Vagina (tissue), 2 donors: ENCODE measurements at regions not wholly inside any gene's neighbourhood (a gene's known extent, or its start where the extent isn't known, plus 50 kb on each side); places are given as distances from the start of the nearest gene placed in this dataset.
"Not testable (repeated sequence)": the region's sequence is repeated elsewhere in the genome, so short reads cannot be mapped to it uniquely, and the experiment has no call there.

Source experiments
- DNase-seq, 2 donors: peaks; one replicate each; pipeline ENCODE4 v3.0.0-alpha.2; 2017; ENCODE audit errors: extremely low spot score in 2 of 2
- H3K27ac ChIP-seq: fragments of 200-600 bp; sonication (generic); one replicate; pipeline ENCODE4 v1.5.1; 2019
- H3K27me3 ChIP-seq: fragments of 200-600 bp; sonication (generic); one replicate; pipeline ENCODE4 v1.5.1; 2019
- H3K36me3 ChIP-seq, 2 donors: fragments of 200-600 bp; sonication (generic); one replicate each; pipeline ENCODE4 v1.5.1; 2017 to 2019
- H3K4me1 ChIP-seq: fragments of 200-600 bp; sonication (generic); one replicate; pipeline ENCODE4 v1.5.1; 2019
- H3K4me3 ChIP-seq, 2 donors: fragments of 200-600 bp; sonication (generic); 1 replicate in 1 of 2; 2 replicates in 1 of 2; pipeline ENCODE4 v1.5.1; 2016 to 2019
- H3K9me3 ChIP-seq: fragments of 200-600 bp; sonication (generic); one replicate; pipeline ENCODE4 v1.5.1; 2019
- POLR2A ChIP-seq, 2 donors: fragments of 450-650 bp; IDR thresholded peaks; one replicate each; pipeline ENCODE4 v1.6.1; 2017; ENCODE audit warnings: antibody characterized with exemption in 2 of 2, mild to moderate bottlenecking in 2 of 2, moderate library complexity in 2 of 2
- POLR2AphosphoS5 ChIP-seq, 2 donors: sonication (generic); formaldehyde crosslinking; IDR thresholded peaks; one replicate each; pipeline ENCODE4 v1.9.0; 2017; ENCODE audit warnings: antibody characterized with exemption in 2 of 2, mild to moderate bottlenecking in 2 of 2, low read depth in 1 of 2; ENCODE audit not compliant: insufficient read depth in 1 of 2
- intact Hi-C: fragments of 100-400 bp; cut with DNase I; formaldehyde crosslinking; loops from one replicate; pipeline ENCODE4 v1.15.1; 2023
- TF ChIP-seq, protein P1 (sequence below), 3 experiments: fragments of 450-650 bp in 2 of 3; fragments of 200-600 bp in 1 of 3; sonication (generic) in 1 of 3; IDR thresholded peaks; one replicate each; pipeline ENCODE4 v1.5.1; 2017 to 2019; ENCODE audit warnings: antibody characterized with exemption in 3 of 3, mild to moderate bottlenecking in 2 of 3, moderate library complexity in 2 of 3

DNA sequence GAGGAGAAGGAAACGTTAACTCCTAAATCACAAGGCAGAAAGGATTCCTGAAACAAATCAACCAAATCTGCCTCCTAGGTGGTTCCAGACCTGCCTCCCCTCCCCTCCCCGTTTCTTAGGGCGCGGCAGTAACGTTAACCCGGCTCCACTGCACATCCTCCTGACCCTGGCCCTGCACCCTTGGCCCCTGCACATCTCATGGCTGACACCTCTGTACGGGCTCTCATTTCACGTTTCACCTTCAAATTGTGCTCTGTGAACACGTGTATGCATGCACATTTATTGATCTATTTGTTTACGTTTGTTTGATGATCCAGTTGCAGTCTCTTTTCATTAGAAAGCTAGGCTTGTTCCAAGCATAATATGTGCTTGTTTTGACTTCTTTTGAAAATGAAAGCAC is 358.1 kb downstream of the ADGRD1 start:
- Histone ChIP-seq H3K36me3 (no peaks in the 10 kb centered on the region), H3K4me3 (no peak overlapping the region), H3K27ac (no peak overlapping the region), H3K27me3 (no peaks in the 10 kb centered on the region), H3K4me1 (no peaks in the 10 kb centered on the region), H3K9me3 (no peaks in the 10 kb centered on the region)
- DNase-seq: peak in 1 of 2 donors; percentile 64
- intact Hi-C loops: no loop called here
- TF ChIP-seq POLR2A (IDR thresholded peaks at IDR 0.05): no peak
- no peak for TF ChIP-seq POLR2AphosphoS5 (IDR thresholded peaks at IDR 0.05; ENCODE audit: insufficient read depth in 1 of 2, low read depth in 1 of 2)
- TF ChIP-seq, protein P1, sequence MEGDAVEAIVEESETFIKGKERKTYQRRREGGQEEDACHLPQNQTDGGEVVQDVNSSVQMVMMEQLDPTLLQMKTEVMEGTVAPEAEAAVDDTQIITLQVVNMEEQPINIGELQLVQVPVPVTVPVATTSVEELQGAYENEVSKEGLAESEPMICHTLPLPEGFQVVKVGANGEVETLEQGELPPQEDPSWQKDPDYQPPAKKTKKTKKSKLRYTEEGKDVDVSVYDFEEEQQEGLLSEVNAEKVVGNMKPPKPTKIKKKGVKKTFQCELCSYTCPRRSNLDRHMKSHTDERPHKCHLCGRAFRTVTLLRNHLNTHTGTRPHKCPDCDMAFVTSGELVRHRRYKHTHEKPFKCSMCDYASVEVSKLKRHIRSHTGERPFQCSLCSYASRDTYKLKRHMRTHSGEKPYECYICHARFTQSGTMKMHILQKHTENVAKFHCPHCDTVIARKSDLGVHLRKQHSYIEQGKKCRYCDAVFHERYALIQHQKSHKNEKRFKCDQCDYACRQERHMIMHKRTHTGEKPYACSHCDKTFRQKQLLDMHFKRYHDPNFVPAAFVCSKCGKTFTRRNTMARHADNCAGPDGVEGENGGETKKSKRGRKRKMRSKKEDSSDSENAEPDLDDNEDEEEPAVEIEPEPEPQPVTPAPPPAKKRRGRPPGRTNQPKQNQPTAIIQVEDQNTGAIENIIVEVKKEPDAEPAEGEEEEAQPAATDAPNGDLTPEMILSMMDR (IDR thresholded peaks at IDR 0.05): no peak

DNA sequence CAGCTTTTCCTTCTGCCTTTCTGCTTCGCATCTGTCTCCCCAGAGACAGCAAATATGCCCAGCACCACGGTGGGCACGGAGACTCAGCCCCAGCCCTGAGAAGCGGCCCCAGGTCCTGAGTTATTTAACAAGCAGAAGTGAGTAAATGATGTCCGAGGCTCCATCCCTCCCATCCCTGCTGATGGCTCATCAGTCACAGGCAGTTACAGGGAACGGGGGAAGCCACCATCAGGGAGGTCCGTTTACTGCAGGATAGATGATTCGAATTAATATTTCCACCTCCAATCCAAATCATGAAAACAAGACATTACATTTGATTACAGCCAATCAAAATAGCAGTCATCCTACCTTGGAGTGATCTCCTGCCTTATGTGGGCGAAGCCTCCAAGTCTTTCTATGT is 358.7 kb downstream of the ADGRD1 start:
- H3K4me1 ChIP-seq, H3K4me3 ChIP-seq, H3K27ac ChIP-seq, H3K27me3 ChIP-seq, DNase-seq, H3K9me3 ChIP-seq, intact Hi-C loops, H3K36me3 ChIP-seq: not testable (repeated sequence)

DNA sequence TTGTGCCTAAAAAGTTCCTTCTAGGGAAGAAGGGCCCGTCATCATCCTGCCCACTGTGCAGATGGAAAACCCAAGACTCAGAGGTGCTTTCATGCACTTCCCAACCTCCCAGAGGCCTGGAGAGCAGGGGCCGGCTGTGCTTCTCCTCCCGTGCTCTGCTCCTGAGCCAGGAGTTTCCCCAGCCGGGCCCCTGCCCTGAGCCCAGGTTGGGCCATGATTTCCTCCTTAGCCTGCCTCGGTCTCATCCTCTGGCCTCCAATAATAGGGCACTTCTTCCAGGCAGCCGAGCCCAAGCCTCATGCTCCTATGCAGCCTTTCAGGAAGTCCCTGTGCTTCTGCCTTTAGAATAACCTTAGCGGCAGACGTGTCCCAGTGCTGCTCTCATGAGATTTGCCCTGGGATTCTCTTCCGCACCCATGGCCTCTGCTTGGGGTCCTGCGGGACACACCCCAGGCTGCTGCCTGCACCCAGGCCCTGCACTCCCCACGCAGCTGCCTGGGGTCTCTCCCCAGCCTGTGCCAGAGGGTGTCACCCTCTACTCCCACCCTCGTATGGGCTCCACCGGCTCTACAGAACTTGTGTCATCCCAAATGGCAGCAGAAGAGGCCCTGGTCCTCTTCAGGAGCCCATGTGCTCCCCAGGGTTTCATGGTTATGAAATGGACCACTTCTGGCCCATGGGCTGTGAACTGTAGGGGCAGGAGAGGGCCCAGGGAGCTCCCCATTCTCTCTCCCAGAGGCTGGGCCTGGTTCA is 359.3 kb downstream of the ADGRD1 start:
- DNase-seq: peak in 1 of 2 donors; percentile 49
- Histone ChIP-seq H3K9me3 (no peaks in the 10 kb centered on the region), H3K4me3 (no peak overlapping the region), H3K27ac (no peak overlapping the region), H3K27me3 (no peaks in the 10 kb centered on the region), H3K4me1 (no peaks in the 10 kb centered on the region), H3K36me3 (no peaks in the 10 kb centered on the region)
- intact Hi-C loops: no loop called here
- TF ChIP-seq POLR2AphosphoS5 (IDR thresholded peaks at IDR 0.05; ENCODE audit: insufficient read depth in 1 of 2, low read depth in 1 of 2): no peak

DNA sequence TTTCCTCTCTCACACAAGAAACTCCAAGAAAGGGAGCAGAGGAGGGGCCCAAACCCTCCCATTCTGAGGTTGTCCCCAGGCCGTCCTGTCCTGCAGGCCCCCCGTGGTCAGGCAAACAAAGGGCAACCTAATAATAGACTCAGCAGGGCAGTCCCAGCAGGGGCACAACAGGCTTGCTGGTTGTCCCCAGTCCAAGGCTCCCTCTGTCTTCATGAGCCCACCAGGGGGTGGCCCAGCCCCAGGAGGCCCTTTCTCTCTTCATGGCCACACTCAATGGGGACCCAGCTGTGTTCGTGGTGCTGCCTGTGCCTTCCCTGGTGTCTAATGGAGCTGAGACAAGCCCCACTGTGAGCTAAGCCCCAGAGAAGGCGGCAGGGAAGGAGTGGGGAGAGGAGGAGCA is 359.9 kb downstream of the ADGRD1 start:
- no peak for DNase-seq
- TF ChIP-seq POLR2AphosphoS5 (IDR thresholded peaks at IDR 0.05; ENCODE audit: insufficient read depth in 1 of 2, low read depth in 1 of 2): no peak
- H3K9me3 ChIP-seq: no peaks in the 10 kb centered on the region
- H3K27ac ChIP-seq: no peak overlapping the region
- intact Hi-C loops: no loop called here
- H3K27me3 ChIP-seq: no peaks in the 10 kb centered on the region
- H3K36me3 ChIP-seq: no peaks in the 10 kb centered on the region
- H3K4me1 ChIP-seq: no peaks in the 10 kb centered on the region
- H3K4me3 ChIP-seq: no peak overlapping the region

DNA sequence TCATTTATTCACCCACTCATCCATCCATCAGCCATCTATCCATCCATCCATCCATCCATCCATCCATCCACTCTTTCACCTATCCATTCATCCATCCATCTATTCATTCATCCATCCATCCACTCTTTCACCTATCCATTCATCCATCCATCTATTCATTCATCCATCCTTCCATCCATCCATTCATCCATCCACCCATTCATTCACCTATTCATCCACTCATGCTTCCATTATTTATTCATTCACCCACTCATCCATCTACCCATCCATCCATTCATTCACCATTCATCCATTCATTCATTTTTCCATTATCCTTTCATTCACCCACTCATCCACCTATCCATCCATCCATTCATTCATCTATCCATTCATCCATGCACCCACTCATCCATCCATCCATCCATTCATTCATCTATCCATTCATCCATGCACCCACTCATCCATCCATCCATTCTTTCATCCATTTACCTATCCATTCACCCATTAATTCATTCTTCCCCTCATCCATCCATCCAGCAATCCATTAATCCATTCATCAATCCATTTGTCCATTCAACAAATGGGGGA is 360.9 kb downstream of the ADGRD1 start:
- H3K27me3 ChIP-seq: no peaks in the 10 kb centered on the region
- DNase-seq: no peak
- no peaks in the 10 kb centered on the region for H3K9me3 ChIP-seq
- no peak overlapping the region for H3K4me3 ChIP-seq
- TF ChIP-seq POLR2AphosphoS5 (IDR thresholded peaks at IDR 0.05; ENCODE audit: insufficient read depth in 1 of 2, low read depth in 1 of 2): no peak
- TF ChIP-seq, protein P1 (IDR thresholded peaks at IDR 0.05): no peak
- no peak for TF ChIP-seq POLR2A (IDR thresholded peaks at IDR 0.05)
- H3K4me1 ChIP-seq: no peaks in the 10 kb centered on the region
- H3K27ac ChIP-seq: no peak overlapping the region
- intact Hi-C loops: no loop called here
- no peaks in the 10 kb centered on the region for H3K36me3 ChIP-seq

DNA sequence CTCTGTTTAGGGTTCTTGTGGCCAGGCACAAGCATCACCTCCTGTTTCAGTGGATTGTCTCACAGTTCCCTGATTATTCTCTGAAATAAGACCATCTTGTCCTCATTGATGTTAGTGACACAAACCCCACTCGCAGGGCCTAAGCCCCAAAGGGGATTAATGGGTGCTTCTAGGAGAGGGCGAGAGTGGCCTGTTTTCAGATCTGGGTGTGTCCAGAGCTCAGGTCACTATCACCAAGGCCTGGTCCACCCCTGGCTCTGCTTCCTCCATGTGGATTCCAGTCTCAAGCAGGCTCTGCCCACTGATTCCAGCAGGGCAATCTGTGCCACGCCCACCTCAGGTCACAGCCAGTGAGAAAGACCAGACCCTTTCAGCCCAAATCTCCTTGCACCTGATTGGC is 361.9 kb downstream of the ADGRD1 start:
- Histone ChIP-seq H3K36me3 (no peaks in the 10 kb centered on the region), H3K9me3 (no peaks in the 10 kb centered on the region), H3K27ac (no peak overlapping the region), H3K27me3 (no peaks in the 10 kb centered on the region), H3K4me1 (no peaks in the 10 kb centered on the region), H3K4me3 (no peak overlapping the region)
- TF ChIP-seq, protein P1 (IDR thresholded peaks at IDR 0.05): no peak
- TF ChIP-seq POLR2A (IDR thresholded peaks at IDR 0.05) (no peak), POLR2AphosphoS5 (IDR thresholded peaks at IDR 0.05; ENCODE audit: insufficient read depth in 1 of 2, low read depth in 1 of 2) (no peak)
- intact Hi-C loops: no loop called here
- DNase-seq: no peak
